DMS79 treated with DMSO at 0.1 percent for 48 hours (cell line): ENCODE measurements at regions not wholly inside any gene's neighbourhood (a gene's known extent, or its start where the extent isn't known, plus 50 kb on each side); places are given as distances from the start of the nearest gene placed in this dataset.

ENCODE experiments used
- DNase-seq: peaks from one replicate; lab custom pipeline; 2025; lab: John Stamatoyannopoulos, UW

GRCh38 chr9:80841888-80842287, 847.5 kb downstream of the TLE1 start:
- no peak for DNase-seq

GRCh38 chr9:80839821-80840675, 849.3 kb downstream of the TLE1 start:
- DNase-seq, result no peak

GRCh38 chr9:80836013-80836412, 853.3 kb downstream of the TLE1 start:
- no peak for DNase-seq

- DNase-seq, result no peak
Observed at GRCh38 chr9:80831751-80832150, 857.6 kb downstream of the TLE1 start.

- DNase-seq, result no peak
Observed at GRCh38 chr9:80811656-80812055, 877.7 kb downstream of the TLE1 start.

- DNase-seq, result no peak
Observed at GRCh38 chr9:80811003-80811402, 878.3 kb downstream of the TLE1 start.

- no peak for DNase-seq
Observed at GRCh38 chr9:80806671-80807070, 882.7 kb downstream of the TLE1 start.

- no peak for DNase-seq
Observed at GRCh38 chr9:80804873-80805272, 884.5 kb downstream of the TLE1 start.

GRCh38 chr9:80797831-80798688, 891.3 kb downstream of the TLE1 start:
- peak; percentile 38 for DNase-seq

GRCh38 chr9:80797101-80797829, 892.1 kb downstream of the TLE1 start:
- DNase-seq, result no peak

GRCh38 chr9:80796632-80797031, 892.7 kb downstream of the TLE1 start:
- no peak for DNase-seq

GRCh38 chr9:80794197-80794596, 895.1 kb downstream of the TLE1 start:
- no peak for DNase-seq

GRCh38 chr9:80793706-80794105, 895.6 kb downstream of the TLE1 start:
- DNase-seq, result no peak

GRCh38 chr9:80792726-80793125, 896.6 kb downstream of the TLE1 start:
- DNase-seq, result no peak

- no peak for DNase-seq
Observed at GRCh38 chr9:80791836-80792235, 897.5 kb downstream of the TLE1 start.

- DNase-seq, result no peak
Observed at GRCh38 chr9:80790764-80791163, 898.6 kb downstream of the TLE1 start.

GRCh38 chr9:80789831-80790230, 899.5 kb downstream of the TLE1 start:
- DNase-seq, result peak; percentile 45

GRCh38 chr9:80787636-80788035, 901.7 kb downstream of the TLE1 start:
- DNase-seq, result no peak

- DNase-seq, result no peak
Observed at GRCh38 chr9:80784647-80785046, 904.7 kb downstream of the TLE1 start.

- DNase-seq, result no peak
Observed at GRCh38 chr9:80775971-80776370, 913.4 kb downstream of the TLE1 start.

- DNase-seq, result no peak
Observed at GRCh38 chr9:80775530-80775929, 913.8 kb downstream of the TLE1 start.

GRCh38 chr9:80771555-80772347, 917.6 kb downstream of the TLE1 start:
- DNase-seq, result no peak
